ENCODE measurements at regions not wholly inside any gene's neighbourhood (a gene's known extent, or its start where the extent isn't known, plus 50 kb on each side); places are given as distances from the start of the nearest gene placed in this dataset.

GRCh38 chr3:88267441-88267840, 117.7 kb downstream of the C3orf38 start:
- DNase-seq (ENCODE audit: low spot score) (no peak), ATAC-seq (no peak)
- Mint-ChIP-seq H3K27ac (no peak overlapping the region), H3K36me3 (no peaks in the 10 kb centered on the region), H3K9me3 (no peaks in the 10 kb centered on the region), H3K27me3 (ENCODE audit: low read depth) (no peaks in the 10 kb centered on the region), H3K4me1 (no peaks in the 10 kb centered on the region), H3K4me3 (no peak overlapping the region)
- ChIA-PET POLR2A (no interaction called here), CTCF (no interaction called here)
- no peak for TF ChIP-seq CDX4 (CRISPR knock-in tag; IDR thresholded peaks at IDR 0.05; ENCODE audit: borderline replicate concordance)
- TF ChIP-seq ZNF512 (CRISPR knock-in tag; IDR thresholded peaks at IDR 0.05; ENCODE audit: borderline replicate concordance): no peak
- TF ChIP-seq ATF2 (CRISPR knock-in tag; IDR thresholded peaks at IDR 0.05; ENCODE audit: borderline replicate concordance, low read depth): no peak

- Mint-ChIP-seq H3K27me3 (ENCODE audit: low read depth) (no peaks in the 10 kb centered on the region), H3K9me3 (no peaks in the 10 kb centered on the region), H3K27ac (no peak overlapping the region), H3K4me1 (no peaks in the 10 kb centered on the region), H3K36me3 (no peaks in the 10 kb centered on the region), H3K4me3 (no peak overlapping the region)
- CTCF ChIA-PET: no interaction called here
- POLR2A ChIA-PET: no interaction called here
- no peak for TF ChIP-seq E2F1 (CRISPR knock-in tag; IDR thresholded peaks at IDR 0.05)
- TF ChIP-seq GTF2I (CRISPR knock-in tag; conservative IDR thresholded peaks at IDR 0.05): no peak
- TF ChIP-seq TCF7 (CRISPR knock-in tag; IDR thresholded peaks at IDR 0.05; ENCODE audit: low read depth): no peak
- no peak for TF ChIP-seq KAT7 (CRISPR knock-in tag; IDR thresholded peaks at IDR 0.05; ENCODE audit: borderline replicate concordance)
- no peak for TF ChIP-seq OVOL2 (CRISPR knock-in tag; IDR thresholded peaks at IDR 0.05; ENCODE audit: borderline replicate concordance)
- no peak for TF ChIP-seq CBFB (CRISPR knock-in tag; IDR thresholded peaks at IDR 0.05; ENCODE audit: low read depth)
- TF ChIP-seq SMAD4 (CRISPR knock-in tag; IDR thresholded peaks at IDR 0.05): no peak
- TF ChIP-seq ZNF671 (CRISPR knock-in tag; IDR thresholded peaks at IDR 0.05): no peak
- TF ChIP-seq ZNF512 (CRISPR knock-in tag; IDR thresholded peaks at IDR 0.05; ENCODE audit: borderline replicate concordance): no peak
- ATAC-seq (no peak), DNase-seq (ENCODE audit: low spot score) (no peak)
Measured at GRCh38 chr3:88267847-88268246, 118.1 kb downstream of the C3orf38 start.

GRCh38 chr3:88280326-88280725, 130.6 kb downstream of the C3orf38 start:
- DNase-seq (ENCODE audit: low spot score): no peak
- no peak for ATAC-seq
- Mint-ChIP-seq H3K27ac (no peak overlapping the region), H3K4me1 (no peaks in the 10 kb centered on the region), H3K27me3 (ENCODE audit: low read depth) (no peaks in the 10 kb centered on the region; the same call in 1 of the 2 replicates), H3K4me3 (no peak overlapping the region), H3K36me3 (no peaks in the 10 kb centered on the region), H3K9me3 (no peaks in the 10 kb centered on the region)
- ChIA-PET POLR2A (no interaction called here), CTCF (no interaction called here)
- TF ChIP-seq ZNF512 (CRISPR knock-in tag; IDR thresholded peaks at IDR 0.05; ENCODE audit: borderline replicate concordance) (no peak), ZNF416 (CRISPR knock-in tag; IDR thresholded peaks at IDR 0.05) (no peak), NFATC4 (CRISPR knock-in tag; IDR thresholded peaks at IDR 0.05) (no peak), MYBL2 (CRISPR knock-in tag; IDR thresholded peaks at IDR 0.05) (no peak), ATF6 (CRISPR knock-in tag; IDR thresholded peaks at IDR 0.05) (no peak), NFE2L1 (CRISPR knock-in tag; IDR thresholded peaks at IDR 0.05) (no peak), AFF4 (CRISPR knock-in tag; IDR thresholded peaks at IDR 0.05; ENCODE audit: borderline replicate concordance) (no peak)

Data from WTC11 (cell line).